HepG2 (cell line): ENCODE measurements at regions not wholly inside any gene's neighbourhood (a gene's known extent, or its start where the extent isn't known, plus 50 kb on each side); places are given as distances from the start of the nearest gene placed in this dataset.

ENCODE experiments used
- ZBTB21 ChIP-seq: sonication (generic); formaldehyde crosslinking; IDR thresholded peaks from 2 replicates; pipeline ENCODE4 v1.4.0; 2020; ENCODE audit warnings: missing genetic modification reagents
- ZNF34 ChIP-seq: sonication (generic); formaldehyde crosslinking; IDR thresholded peaks from 2 replicates; pipeline ENCODE4 v1.4.0; 2020; ENCODE audit warnings: mild to moderate bottlenecking, missing genetic modification reagents, borderline replicate concordance
- ZNF362 ChIP-seq: sonication (generic); formaldehyde crosslinking; IDR thresholded peaks from 2 replicates; pipeline ENCODE4 v1.4.0; 2020; ENCODE audit warnings: missing genetic modification reagents, mild to moderate bottlenecking, borderline replicate concordance

GRCh38 chr16:64468515-64469090 lies 653.3 kb downstream of the CDH11 start:
- TF ChIP-seq ZNF362 (CRISPR knock-in tag) (no peak), ZNF34 (CRISPR knock-in tag) (no peak), ZBTB21 (CRISPR knock-in tag) (no peak)
